ENCODE measurements at regions not wholly inside any gene's neighbourhood (a gene's known extent, or its start where the extent isn't known, plus 50 kb on each side); places are given as distances from the start of the nearest gene placed in this dataset.
A peak's percentile ranks its signal among the peaks of the same experiment; 100 is the strongest.

DNA sequence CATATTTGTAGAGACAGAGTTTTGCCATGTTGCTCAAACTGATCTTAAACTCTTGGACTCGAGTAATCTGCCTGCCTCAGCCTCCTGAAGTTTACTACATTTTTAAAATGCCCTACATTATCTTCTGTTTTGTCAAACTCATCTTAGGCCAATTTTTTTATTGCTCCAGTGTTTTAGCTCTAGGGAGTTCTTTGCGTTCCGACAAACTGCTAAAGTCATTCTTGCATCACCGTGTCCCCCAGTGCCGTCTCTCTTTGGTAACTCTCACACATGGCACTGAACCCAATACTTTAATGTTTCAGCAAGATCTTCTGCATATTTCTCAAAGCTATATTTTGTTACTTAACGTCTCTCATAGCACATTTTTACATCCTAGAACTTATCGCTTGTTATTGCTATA lies 440.9 kb upstream of the NRXN1 start:
- ChIA-PET POLR2A (no interaction called here), CTCF (no interaction called here)
- H3K36me3 Mint-ChIP-seq (ENCODE audit: insufficient read depth, unreplicated experiment) = no peaks in the 10 kb centered on the region
- no peak for DNase-seq (ENCODE audit: unreplicated experiment)
- H3K9me3 Mint-ChIP-seq (ENCODE audit: unreplicated experiment) = no peaks in the 10 kb centered on the region
- H3K27me3 Mint-ChIP-seq (ENCODE audit: insufficient read depth, unreplicated experiment) = no peaks in the 10 kb centered on the region
- intact Hi-C loops (cut with micrococcal nuclease) = no loop called here
- H3K27ac Mint-ChIP-seq (ENCODE audit: low read depth, unreplicated experiment) = no peak overlapping the region
- TF ChIP-seq, protein P1, sequence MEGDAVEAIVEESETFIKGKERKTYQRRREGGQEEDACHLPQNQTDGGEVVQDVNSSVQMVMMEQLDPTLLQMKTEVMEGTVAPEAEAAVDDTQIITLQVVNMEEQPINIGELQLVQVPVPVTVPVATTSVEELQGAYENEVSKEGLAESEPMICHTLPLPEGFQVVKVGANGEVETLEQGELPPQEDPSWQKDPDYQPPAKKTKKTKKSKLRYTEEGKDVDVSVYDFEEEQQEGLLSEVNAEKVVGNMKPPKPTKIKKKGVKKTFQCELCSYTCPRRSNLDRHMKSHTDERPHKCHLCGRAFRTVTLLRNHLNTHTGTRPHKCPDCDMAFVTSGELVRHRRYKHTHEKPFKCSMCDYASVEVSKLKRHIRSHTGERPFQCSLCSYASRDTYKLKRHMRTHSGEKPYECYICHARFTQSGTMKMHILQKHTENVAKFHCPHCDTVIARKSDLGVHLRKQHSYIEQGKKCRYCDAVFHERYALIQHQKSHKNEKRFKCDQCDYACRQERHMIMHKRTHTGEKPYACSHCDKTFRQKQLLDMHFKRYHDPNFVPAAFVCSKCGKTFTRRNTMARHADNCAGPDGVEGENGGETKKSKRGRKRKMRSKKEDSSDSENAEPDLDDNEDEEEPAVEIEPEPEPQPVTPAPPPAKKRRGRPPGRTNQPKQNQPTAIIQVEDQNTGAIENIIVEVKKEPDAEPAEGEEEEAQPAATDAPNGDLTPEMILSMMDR (IDR thresholded peaks at IDR 0.05; ENCODE audit: unreplicated experiment) = no peak
- H3K4me3 Mint-ChIP-seq (ENCODE audit: unreplicated experiment) = no peak overlapping the region
- no peaks in the 10 kb centered on the region for H3K4me1 Mint-ChIP-seq (ENCODE audit: insufficient read depth, unreplicated experiment)
- no TSS peak for BruUV-seq (replicated peaks)

DNA sequence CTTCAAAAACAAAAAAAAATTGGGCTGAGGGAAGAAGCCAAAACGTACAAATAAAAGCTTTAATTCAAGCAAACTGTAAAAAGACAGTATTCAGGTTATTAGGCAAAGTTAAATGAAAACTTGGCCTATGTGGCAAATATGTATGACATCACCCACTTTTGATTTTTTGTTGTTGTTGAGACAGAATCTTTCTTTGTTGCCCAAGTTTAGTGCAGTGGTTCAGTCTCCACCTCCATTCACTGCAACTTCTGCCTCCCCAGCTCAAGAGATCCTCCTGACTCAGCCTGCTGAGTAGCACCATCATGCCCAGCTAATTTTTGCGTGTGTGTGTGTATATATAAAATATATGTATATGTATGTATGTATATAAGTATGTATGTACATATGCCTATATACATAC lies 440.4 kb upstream of the NRXN1 start:
- Mint-ChIP-seq H3K27ac (ENCODE audit: low read depth, unreplicated experiment) (no peak overlapping the region), H3K4me3 (ENCODE audit: unreplicated experiment) (no peak overlapping the region), H3K36me3 (ENCODE audit: insufficient read depth, unreplicated experiment) (no peaks in the 10 kb centered on the region), H3K9me3 (ENCODE audit: unreplicated experiment) (no peaks in the 10 kb centered on the region), H3K27me3 (ENCODE audit: insufficient read depth, unreplicated experiment) (no peaks in the 10 kb centered on the region), H3K4me1 (ENCODE audit: insufficient read depth, unreplicated experiment) (no peaks in the 10 kb centered on the region)
- no TSS peak for BruUV-seq (replicated peaks)
- peak; percentile 6 for DNase-seq (ENCODE audit: unreplicated experiment)
- intact Hi-C loops (cut with micrococcal nuclease) = no loop called here
- TF ChIP-seq, protein P1 (IDR thresholded peaks at IDR 0.05; ENCODE audit: unreplicated experiment) = no peak
- ChIA-PET CTCF (no interaction called here), POLR2A (no interaction called here)

DNA sequence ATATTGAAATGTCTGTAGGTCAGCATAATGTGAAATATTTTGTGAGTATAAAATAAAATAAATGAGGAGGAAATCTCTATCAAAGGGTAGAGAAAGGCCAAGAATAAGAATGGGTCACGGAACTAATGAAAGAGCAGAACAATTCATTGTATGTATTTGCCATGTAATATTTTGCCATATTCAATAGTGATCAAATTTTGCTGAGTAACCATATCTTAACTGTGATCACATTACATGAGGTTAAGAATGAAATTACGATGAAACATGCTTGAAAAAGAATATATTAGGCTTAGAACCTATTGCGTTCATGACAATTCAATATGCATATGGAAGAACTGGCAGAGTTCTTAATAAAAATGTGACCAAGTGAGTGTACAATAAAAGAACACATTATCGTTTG lies 437.2 kb upstream of the NRXN1 start:
- H3K27ac Mint-ChIP-seq (ENCODE audit: low read depth, unreplicated experiment) = no peak overlapping the region
- CTCF ChIA-PET = no interaction called here
- H3K4me3 Mint-ChIP-seq (ENCODE audit: unreplicated experiment) = no peak overlapping the region
- no peaks in the 10 kb centered on the region for H3K27me3 Mint-ChIP-seq (ENCODE audit: insufficient read depth, unreplicated experiment)
- no peaks in the 10 kb centered on the region for H3K4me1 Mint-ChIP-seq (ENCODE audit: insufficient read depth, unreplicated experiment)
- TF ChIP-seq, protein P1 (IDR thresholded peaks at IDR 0.05; ENCODE audit: unreplicated experiment) = no peak
- no peaks in the 10 kb centered on the region for H3K36me3 Mint-ChIP-seq (ENCODE audit: insufficient read depth, unreplicated experiment)
- POLR2A ChIA-PET = no interaction called here
- intact Hi-C loops (cut with micrococcal nuclease) = no loop called here
- no peaks in the 10 kb centered on the region for H3K9me3 Mint-ChIP-seq (ENCODE audit: unreplicated experiment)
- no TSS peak for BruUV-seq (replicated peaks)
- DNase-seq (ENCODE audit: unreplicated experiment) = no peak

DNA sequence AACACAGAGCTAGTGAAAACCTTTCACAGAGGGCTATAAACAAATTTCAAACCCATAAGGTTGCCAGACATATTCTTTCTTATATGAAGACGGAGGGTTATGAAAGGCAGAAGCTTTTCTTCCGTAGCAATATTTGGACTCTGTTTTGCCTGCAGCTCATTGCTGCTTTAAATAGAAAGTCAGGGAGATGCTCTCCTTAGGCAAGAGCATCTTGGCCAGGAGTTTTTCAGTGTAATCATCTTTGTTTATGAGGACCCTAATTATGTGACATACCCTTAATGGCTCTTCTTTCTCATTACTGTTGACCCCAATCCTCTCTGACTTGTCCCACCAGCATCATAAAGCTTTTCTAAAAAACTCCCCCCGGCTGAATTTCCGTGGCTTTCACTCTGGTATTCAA lies 433.4 kb upstream of the NRXN1 start:
- no peak overlapping the region for H3K4me3 Mint-ChIP-seq (ENCODE audit: unreplicated experiment)
- H3K27me3 Mint-ChIP-seq (ENCODE audit: insufficient read depth, unreplicated experiment) = no peaks in the 10 kb centered on the region
- H3K36me3 Mint-ChIP-seq (ENCODE audit: insufficient read depth, unreplicated experiment) = no peaks in the 10 kb centered on the region
- no peak overlapping the region for H3K27ac Mint-ChIP-seq (ENCODE audit: low read depth, unreplicated experiment)
- H3K9me3 Mint-ChIP-seq (ENCODE audit: unreplicated experiment) = no peaks in the 10 kb centered on the region
- no TSS peak for BruUV-seq (replicated peaks)
- intact Hi-C loops (cut with micrococcal nuclease) = no loop called here
- POLR2A ChIA-PET = no interaction called here
- no peak for DNase-seq (ENCODE audit: unreplicated experiment)
- CTCF ChIA-PET = no interaction called here
- no peaks in the 10 kb centered on the region for H3K4me1 Mint-ChIP-seq (ENCODE audit: insufficient read depth, unreplicated experiment)
- TF ChIP-seq, protein P1 (IDR thresholded peaks at IDR 0.05; ENCODE audit: unreplicated experiment) = no peak
